HepG2 (cell line): ENCODE measurements at regions not wholly inside any gene's neighbourhood (a gene's known extent, or its start where the extent isn't known, plus 50 kb on each side); places are given as distances from the start of the nearest gene placed in this dataset.

Experiments used
- ATAD3A ChIP-seq: sonication (generic); formaldehyde crosslinking; IDR thresholded peaks from 2 replicates; pipeline ENCODE4 v1.4.0; 2020; ENCODE audit warnings: missing genetic modification reagents
- HDAC1 ChIP-seq: sonication (generic); formaldehyde crosslinking; IDR thresholded peaks from 2 replicates; pipeline ENCODE4 v1.5.1; 2020; ENCODE audit warnings: mild to moderate bottlenecking, missing genetic modification reagents
- MEF2D ChIP-seq: sonication (generic); formaldehyde crosslinking; IDR thresholded peaks from 2 replicates; pipeline ENCODE4 v1.5.1; 2020; ENCODE audit warnings: mild to moderate bottlenecking, missing genetic modification reagents
- MEIS1 ChIP-seq: sonication (generic); formaldehyde crosslinking; IDR thresholded peaks from 2 replicates; pipeline ENCODE4 v1.9.0; 2021; ENCODE audit warnings: mild to moderate bottlenecking, missing genetic modification reagents, moderate library complexity, borderline replicate concordance
- MIER3 ChIP-seq: IDR thresholded peaks from 2 replicates; pipeline ENCODE4 v1.6.1; 2016; ENCODE audit warnings: missing compliant biosample characterization, borderline replicate concordance
- NBN ChIP-seq: fragments of 450-650 bp; conservative IDR thresholded peaks from 2 replicates; pipeline ENCODE4 v1.6.1; 2017
- NKX3-1 ChIP-seq: sonication (generic); formaldehyde crosslinking; IDR thresholded peaks from 2 replicates; pipeline ENCODE4 v1.5.0; 2020; ENCODE audit warnings: missing genetic modification reagents
- NR2F2 ChIP-seq: IDR thresholded peaks from 2 replicates; pipeline ENCODE4 v1.6.1; 2012; ENCODE audit warnings: low read depth, inconsistent platforms, borderline replicate concordance
- POLR2G ChIP-seq: fragments of 200-400 bp; formaldehyde crosslinking; IDR thresholded peaks from 2 replicates; pipeline ENCODE4 v1.6.1; 2018; ENCODE audit warnings: mild to moderate bottlenecking, low read depth, low read length, moderate library complexity
- RAD51 ChIP-seq: fragments of 450-650 bp; IDR thresholded peaks from 2 replicates; pipeline ENCODE4 v1.6.1; 2016; ENCODE audit warnings: borderline replicate concordance
- RARG ChIP-seq: sonication (generic); formaldehyde crosslinking; IDR thresholded peaks from 2 replicates; pipeline ENCODE4 v1.4.0; 2020; ENCODE audit warnings: low read depth, mild to moderate bottlenecking, missing genetic modification reagents
- SALL1 ChIP-seq: sonication (generic); formaldehyde crosslinking; IDR thresholded peaks from 2 replicates; pipeline ENCODE4 v1.8.0; 2022; ENCODE audit warnings: mild to moderate bottlenecking, missing genetic modification reagents
- SMAD1 ChIP-seq: sonication (generic); formaldehyde crosslinking; IDR thresholded peaks from 2 replicates; pipeline ENCODE4 v1.4.0; 2020; ENCODE audit warnings: missing genetic modification reagents, low read depth, mild to moderate bottlenecking, borderline replicate concordance
- TBL1XR1 ChIP-seq: fragments of 150-350 bp; IDR thresholded peaks from 2 replicates; pipeline ENCODE4 v1.6.1; 2014; ENCODE audit warnings: borderline replicate concordance, low read length; ENCODE audit not compliant: partially characterized antibody
- ZFP36 ChIP-seq: fragments of 150-350 bp; IDR thresholded peaks from 2 replicates; pipeline ENCODE4 v1.6.1; 2018; ENCODE audit warnings: borderline replicate concordance, low read length, low read depth; ENCODE audit not compliant: partially characterized antibody
- ZNF367 ChIP-seq: sonication (generic); formaldehyde crosslinking; IDR thresholded peaks from 2 replicates; pipeline ENCODE4 v1.4.0; 2020; ENCODE audit warnings: missing genetic modification reagents, borderline replicate concordance
- ZNF451 ChIP-seq: sonication (generic); formaldehyde crosslinking; IDR thresholded peaks from 2 replicates; pipeline ENCODE4 v1.5.0; 2020; ENCODE audit warnings: mild to moderate bottlenecking, missing genetic modification reagents
- ZSCAN25 ChIP-seq: sonication (generic); formaldehyde crosslinking; IDR thresholded peaks from 2 replicates; pipeline ENCODE4 v1.8.0; 2022; ENCODE audit warnings: mild to moderate bottlenecking, missing genetic modification reagents
- TF ChIP-seq, protein P1 (sequence below): sonication (generic); formaldehyde crosslinking; IDR thresholded peaks from 2 replicates; pipeline ENCODE4 v1.5.1; 2020; ENCODE audit warnings: mild to moderate bottlenecking, missing genetic modification reagents, moderate library complexity
- TF ChIP-seq, protein P2 (sequence below): sonication (generic); formaldehyde crosslinking; IDR thresholded peaks from 2 replicates; pipeline ENCODE4 v1.8.0; 2022; ENCODE audit warnings: low read depth, missing genetic modification reagents
- TF ChIP-seq, protein P3 (sequence below): sonication (generic); formaldehyde crosslinking; IDR thresholded peaks from 2 replicates; pipeline ENCODE4 v1.8.0; 2022; ENCODE audit warnings: mild to moderate bottlenecking, missing genetic modification reagents; ENCODE audit not compliant: insufficient replicate concordance
- TF ChIP-seq, protein P4 (sequence below): sonication (generic); formaldehyde crosslinking; IDR thresholded peaks from 2 replicates; pipeline ENCODE4 v1.5.0; 2020; ENCODE audit warnings: mild to moderate bottlenecking, missing genetic modification reagents, moderate library complexity

DNA sequence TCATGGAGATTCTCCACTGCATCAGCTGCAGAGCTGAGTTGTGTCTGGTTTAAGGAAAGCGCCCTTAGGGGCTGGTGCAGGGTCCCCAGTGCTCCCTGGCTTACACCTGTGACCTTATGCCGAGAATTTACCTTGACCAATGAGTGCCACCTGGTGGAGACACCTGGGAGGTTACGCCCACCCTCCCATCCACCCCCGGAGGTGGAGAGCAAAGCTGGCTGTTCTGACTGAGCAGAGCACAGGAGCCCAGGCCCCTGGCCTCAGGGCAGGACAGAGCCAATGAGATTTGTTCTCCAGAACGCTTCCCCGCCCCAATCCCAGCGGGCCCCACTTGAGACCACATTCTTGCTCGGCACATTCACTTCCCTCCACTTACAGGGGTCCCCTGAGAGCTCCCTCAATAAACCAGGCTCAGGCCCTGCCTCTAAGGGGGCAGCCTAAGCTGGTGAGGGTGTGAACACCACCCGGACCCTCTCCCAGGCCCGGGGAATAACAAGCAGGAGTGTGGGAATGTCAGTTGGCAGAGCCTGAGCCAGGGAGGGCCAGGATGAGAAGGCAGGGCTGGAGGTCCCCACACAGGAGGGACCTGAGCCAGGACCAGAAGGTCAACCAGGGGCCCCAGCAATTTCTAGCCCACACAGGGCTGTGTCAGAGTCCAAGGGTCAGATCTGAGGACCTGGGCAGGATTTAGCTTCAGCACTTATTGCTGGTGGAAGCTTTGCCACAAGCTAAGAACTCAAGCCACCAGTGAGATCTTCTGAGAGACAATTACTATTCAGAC is 117.1 kb downstream of the TPRA1 start (continued):
- TF ChIP-seq TBL1XR1 = no peak
- TF ChIP-seq HDAC1 = no peak
- TF ChIP-seq RAD51 = no peak
- TF ChIP-seq, protein P1, sequence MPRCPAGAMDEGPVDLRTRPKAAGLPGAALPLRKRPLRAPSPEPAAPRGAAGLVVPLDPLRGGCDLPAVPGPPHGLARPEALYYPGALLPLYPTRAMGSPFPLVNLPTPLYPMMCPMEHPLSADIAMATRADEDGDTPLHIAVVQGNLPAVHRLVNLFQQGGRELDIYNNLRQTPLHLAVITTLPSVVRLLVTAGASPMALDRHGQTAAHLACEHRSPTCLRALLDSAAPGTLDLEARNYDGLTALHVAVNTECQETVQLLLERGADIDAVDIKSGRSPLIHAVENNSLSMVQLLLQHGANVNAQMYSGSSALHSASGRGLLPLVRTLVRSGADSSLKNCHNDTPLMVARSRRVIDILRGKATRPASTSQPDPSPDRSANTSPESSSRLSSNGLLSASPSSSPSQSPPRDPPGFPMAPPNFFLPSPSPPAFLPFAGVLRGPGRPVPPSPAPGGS (CRISPR knock-in tag) = no peak
- no peak for TF ChIP-seq ZNF451 (CRISPR knock-in tag)
- TF ChIP-seq, protein P2, sequence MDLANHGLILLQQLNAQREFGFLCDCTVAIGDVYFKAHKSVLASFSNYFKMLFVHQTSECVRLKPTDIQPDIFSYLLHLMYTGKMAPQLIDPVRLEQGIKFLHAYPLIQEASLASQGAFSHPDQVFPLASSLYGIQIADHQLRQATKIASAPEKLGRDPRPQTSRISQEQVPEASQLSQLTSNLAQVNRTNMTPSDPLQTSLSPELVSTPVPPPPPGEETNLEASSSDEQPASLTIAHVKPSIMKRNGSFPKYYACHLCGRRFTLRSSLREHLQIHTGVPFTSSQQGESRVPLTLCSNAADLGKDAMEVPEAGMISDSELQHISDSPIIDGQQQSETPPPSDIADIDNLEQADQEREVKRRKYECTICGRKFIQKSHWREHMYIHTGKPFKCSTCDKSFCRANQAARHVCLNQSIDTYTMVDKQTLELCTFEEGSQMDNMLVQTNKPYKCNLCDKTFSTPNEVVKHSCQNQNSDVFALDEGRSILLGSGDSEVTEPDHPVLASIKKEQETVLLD (CRISPR knock-in tag) = no peak
- no peak for TF ChIP-seq MEIS1 (CRISPR knock-in tag)
- no peak for TF ChIP-seq ZNF367 (CRISPR knock-in tag)
- TF ChIP-seq, protein P3, sequence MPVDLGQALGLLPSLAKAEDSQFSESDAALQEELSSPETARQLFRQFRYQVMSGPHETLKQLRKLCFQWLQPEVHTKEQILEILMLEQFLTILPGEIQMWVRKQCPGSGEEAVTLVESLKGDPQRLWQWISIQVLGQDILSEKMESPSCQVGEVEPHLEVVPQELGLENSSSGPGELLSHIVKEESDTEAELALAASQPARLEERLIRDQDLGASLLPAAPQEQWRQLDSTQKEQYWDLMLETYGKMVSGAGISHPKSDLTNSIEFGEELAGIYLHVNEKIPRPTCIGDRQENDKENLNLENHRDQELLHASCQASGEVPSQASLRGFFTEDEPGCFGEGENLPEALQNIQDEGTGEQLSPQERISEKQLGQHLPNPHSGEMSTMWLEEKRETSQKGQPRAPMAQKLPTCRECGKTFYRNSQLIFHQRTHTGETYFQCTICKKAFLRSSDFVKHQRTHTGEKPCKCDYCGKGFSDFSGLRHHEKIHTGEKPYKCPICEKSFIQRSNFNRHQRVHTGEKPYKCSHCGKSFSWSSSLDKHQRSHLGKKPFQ (CRISPR knock-in tag) = no peak
- no peak for TF ChIP-seq NKX3-1 (CRISPR knock-in tag)
- TF ChIP-seq, protein P4, sequence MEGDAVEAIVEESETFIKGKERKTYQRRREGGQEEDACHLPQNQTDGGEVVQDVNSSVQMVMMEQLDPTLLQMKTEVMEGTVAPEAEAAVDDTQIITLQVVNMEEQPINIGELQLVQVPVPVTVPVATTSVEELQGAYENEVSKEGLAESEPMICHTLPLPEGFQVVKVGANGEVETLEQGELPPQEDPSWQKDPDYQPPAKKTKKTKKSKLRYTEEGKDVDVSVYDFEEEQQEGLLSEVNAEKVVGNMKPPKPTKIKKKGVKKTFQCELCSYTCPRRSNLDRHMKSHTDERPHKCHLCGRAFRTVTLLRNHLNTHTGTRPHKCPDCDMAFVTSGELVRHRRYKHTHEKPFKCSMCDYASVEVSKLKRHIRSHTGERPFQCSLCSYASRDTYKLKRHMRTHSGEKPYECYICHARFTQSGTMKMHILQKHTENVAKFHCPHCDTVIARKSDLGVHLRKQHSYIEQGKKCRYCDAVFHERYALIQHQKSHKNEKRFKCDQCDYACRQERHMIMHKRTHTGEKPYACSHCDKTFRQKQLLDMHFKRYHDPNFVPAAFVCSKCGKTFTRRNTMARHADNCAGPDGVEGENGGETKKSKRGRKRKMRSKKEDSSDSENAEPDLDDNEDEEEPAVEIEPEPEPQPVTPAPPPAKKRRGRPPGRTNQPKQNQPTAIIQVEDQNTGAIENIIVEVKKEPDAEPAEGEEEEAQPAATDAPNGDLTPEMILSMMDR = peak; percentile 72
- no peak for TF ChIP-seq ATAD3A (CRISPR knock-in tag)
- no peak for TF ChIP-seq MEF2D (CRISPR knock-in tag)
- TF ChIP-seq MIER3 (CRISPR knock-in tag) = no peak
- no peak for TF ChIP-seq ZFP36
- TF ChIP-seq ZSCAN25 (CRISPR knock-in tag) = 0 out of 2 replicates have a peak, but pooled peaks have one; percentile 56
- peak; percentile 59 for TF ChIP-seq SALL1 (CRISPR knock-in tag)
- no peak for TF ChIP-seq NBN
- TF ChIP-seq SMAD1 = no peak
- TF ChIP-seq NR2F2 = peak; percentile 55; the same call in 1 of the 2 replicates
- TF ChIP-seq POLR2G = no peak
- TF ChIP-seq RARG (CRISPR knock-in tag) = no peak
